Cerebellar nuclear complex (tissue), 1 donor: ENCODE measurements at regions not wholly inside any gene's neighbourhood (a gene's known extent, or its start where the extent isn't known, plus 50 kb on each side); places are given as distances from the start of the nearest gene placed in this dataset.
"Not testable (repeated sequence)": the region's sequence is repeated elsewhere in the genome, so short reads cannot be mapped to it uniquely, and the experiment has no call there.

ENCODE experiments used
- DNase-seq, 2 experiments: peaks; one replicate each; lab custom pipeline; 2025; lab: John Stamatoyannopoulos, UW

GRCh38 chr12:114192549-114192948 lies 213.4 kb downstream of the TBX5 start:
- DNase-seq: no peak

DNA sequence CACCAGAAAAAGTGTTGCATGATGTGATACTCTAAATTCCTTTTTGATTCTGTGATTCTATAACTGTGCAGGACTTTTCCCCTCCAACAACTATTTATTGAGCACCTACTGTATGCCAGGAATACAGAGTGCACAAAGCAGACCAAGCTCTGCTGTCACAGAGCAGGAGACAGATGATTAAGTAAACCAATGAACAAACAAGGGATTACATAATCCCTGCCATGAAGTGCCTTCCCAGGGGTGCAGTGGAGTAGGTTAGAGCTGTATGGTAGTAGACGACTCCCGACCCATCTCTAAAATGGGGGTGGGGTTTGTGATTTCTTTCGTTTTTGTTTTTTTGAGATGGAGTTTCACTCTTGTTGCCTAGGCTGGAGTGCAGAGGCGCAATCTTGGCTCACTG lies 213.9 kb downstream of the TBX5 start:
- DNase-seq: no peak

- DNase-seq: no peak
Observed at GRCh38 chr12:114191581-114191980, 214.4 kb downstream of the TBX5 start.

DNA sequence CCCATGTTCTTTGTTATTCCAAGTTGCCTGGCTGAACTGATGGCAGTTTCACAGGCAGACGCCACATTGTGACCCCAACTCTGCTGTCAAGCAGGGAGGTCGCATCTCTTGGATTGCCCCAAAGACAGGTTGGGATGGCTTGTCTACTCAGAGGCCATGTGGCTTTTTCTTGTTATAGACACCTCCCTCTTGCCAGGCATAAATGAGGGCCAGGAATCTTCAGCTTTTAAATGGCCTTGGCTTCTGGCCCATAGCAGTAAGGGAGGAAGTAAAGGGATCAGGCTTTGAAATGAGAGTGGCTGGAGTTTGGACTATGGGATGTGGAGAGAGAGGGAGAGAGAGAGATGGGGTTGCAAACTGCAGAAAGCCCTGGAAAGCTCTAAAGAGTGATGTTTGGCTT lies 215.0 kb downstream of the TBX5 start:
- no peak for DNase-seq

DNA sequence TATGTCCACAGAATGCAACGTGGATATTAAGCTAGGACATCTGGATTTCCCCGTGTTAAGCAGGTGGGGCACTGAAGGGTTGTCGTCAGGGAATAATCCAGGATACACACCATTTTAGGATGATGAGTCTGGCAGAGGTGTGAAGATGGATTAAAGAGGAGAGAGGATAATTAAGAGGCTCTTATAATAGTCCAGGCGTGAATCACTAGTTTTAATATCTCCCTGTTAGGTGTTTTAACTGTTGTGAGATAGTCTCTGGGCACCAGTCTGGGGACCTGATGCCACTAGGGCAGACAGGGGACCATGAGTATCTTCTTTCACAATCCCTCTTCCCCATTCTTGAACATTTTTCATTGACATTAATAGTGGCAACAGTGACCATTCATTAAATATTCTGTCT lies 216.7 kb downstream of the TBX5 start:
- no peak for DNase-seq

DNA sequence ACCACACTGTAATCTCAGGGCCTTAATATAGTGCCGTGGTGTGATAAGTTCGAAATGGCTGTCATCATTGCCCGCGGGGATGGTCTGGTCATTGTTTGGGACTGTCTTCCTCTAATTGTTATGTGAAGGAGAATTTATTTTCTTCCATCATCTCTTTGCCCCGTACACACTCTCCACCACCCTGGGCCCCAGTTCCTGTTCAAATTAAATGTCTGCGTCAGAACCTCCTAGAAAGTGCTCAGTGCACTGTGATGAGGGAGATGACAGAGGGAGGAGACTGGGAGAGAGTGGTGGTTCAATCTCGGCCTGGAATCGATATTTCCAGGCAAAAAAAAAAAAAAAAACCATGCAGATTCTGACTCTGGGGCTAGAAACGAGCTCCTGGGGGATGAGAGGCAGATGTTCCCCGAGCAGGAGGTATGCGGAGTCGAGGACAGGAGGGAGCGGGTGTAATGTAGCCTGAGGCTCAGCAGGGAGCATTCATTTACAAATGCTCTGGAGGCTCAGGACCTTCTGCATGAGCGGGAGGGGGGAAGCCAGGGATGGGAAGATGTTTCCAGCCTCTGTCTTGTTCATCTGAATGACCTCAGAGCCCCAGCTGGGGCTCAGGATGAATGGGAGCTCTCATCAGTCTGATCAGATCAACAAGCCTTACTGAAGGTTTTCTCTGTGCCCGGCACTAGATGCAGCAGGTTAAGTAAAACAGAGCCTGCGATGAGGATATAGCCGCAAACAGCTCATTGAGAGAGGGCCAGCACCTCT lies 219.5 kb downstream of the TBX5 start:
- no peak for DNase-seq

- no peak for DNase-seq
Observed at GRCh38 chr12:114185036-114185435, 218.9 kb upstream of the RBM19 start.

DNA sequence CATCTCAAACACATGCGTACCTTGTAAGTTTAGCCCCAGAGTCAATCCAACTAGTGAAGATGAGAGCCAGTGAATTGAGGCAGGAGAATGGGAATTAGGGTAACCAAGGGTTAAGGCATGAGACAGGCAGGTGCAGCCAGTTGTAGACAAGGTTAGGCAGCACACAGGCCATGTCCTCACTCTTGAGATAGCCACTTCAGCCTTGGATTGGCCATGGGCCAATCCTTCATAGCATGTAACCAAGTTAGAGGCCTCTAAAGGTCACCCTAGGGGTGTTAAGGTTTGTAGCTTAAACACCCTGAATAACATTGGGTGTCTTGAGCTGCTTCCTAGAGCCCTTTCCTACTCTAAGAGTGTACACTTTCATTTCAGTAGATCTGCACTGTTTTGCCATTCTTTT lies 208.2 kb upstream of the RBM19 start:
- no peak for DNase-seq

DNA sequence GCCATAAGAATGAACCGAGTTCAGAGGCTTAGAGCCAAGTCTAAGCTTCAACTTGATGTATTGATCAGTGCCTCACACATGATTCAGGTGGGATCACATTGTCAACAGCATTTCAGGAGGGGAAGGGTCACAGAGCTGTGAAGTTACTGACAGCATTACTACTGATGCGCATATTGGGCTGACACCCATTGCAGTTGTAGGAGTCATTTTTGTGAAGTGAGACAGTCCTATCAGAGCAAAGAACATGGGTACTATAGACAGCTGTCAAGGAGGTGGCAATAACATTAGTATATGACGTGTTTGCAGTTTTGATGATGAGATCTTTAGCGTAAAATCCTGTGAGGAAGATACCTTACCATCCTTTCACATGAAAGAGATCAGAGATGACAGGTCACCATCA lies 206.0 kb upstream of the RBM19 start:
- no peak for DNase-seq

GRCh38 chr12:114168061-114168460 lies 201.9 kb upstream of the RBM19 start:
- DNase-seq: no peak

DNA sequence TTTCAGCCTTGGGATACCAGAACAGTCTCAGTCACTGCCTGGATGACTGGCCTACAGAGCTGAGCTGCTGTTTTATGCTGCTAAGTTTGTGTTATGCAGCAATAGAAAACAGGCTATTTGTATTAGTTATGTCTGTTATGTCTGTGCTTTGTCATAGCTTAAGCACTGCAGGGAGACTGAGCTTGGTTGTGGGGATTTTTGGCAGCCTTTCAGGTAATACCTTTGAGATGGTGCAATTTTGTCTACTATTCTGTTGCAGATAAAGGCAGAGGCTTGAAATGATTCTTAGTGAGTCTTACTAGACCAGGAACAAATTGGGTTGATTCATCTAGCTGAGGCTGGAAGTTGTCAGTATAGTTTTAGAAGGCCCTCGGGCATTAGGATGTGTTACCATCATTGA lies 201.3 kb upstream of the RBM19 start:
- DNase-seq: no peak

- DNase-seq: no peak
Observed at GRCh38 chr12:114166362-114166761, 200.2 kb upstream of the RBM19 start.

DNA sequence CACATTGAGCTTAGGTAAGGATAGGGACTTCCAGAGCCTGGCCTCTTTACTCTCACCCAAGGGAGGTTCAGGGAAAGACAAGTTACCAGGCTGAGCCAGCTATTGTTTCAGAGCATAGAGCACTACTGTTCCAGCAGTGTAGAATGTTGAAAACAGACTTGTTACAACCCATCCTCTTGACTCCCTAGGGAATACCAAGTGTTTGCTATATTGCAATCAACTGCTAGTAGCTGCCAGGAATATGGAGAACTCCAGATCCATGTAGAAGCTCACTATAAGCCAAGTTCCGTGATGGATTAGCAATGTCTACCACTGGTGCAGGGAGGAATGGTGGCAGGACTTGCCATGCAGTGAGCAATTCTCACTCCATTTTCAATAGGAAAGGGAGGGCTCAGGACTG lies 199.8 kb upstream of the RBM19 start:
- no peak for DNase-seq

DNA sequence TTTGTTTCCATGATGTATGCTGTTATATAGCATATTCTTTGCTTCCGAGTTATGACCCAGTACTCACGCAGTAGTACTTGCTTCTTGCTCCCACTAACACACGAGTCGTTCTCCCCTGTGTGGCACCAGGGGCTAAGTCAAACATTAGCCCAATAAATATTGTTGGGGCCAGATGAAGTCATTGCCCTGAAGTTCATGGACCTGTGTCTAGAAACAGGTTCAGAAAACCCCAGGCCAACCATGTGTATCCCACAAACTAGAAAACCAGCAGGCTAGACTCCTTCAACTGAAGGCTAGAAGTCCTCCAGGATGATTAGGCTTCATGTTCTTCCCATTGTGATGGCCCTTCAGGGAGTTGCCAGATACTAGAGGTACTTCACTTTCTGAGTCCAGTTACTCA lies 198.2 kb upstream of the RBM19 start:
- DNase-seq: no peak

GRCh38 chr12:114163771-114164170 lies 197.6 kb upstream of the RBM19 start:
- DNase-seq: no peak

DNA sequence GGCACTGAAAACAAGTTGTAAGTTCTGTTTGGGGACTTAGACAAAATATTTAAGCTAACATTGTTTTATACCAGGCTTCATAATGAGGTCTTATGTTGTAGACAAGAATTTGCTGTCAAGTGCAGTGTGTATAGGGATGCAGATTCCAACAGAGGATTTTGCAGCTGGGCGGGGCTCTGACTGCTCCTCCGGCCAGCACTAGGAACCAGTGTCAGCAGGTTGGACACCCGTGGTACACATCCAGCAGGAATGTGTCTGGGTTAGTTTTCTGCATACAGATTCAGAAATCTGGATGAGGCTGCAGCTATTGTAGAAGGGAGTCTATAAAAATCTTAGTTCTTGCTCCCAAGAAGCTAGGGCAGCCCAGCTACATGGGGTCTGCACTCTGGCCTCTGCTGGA lies 194.3 kb upstream of the RBM19 start:
- DNase-seq: no peak

- no peak for DNase-seq
Observed at GRCh38 chr12:114152890-114153289, 186.8 kb upstream of the RBM19 start.

DNA sequence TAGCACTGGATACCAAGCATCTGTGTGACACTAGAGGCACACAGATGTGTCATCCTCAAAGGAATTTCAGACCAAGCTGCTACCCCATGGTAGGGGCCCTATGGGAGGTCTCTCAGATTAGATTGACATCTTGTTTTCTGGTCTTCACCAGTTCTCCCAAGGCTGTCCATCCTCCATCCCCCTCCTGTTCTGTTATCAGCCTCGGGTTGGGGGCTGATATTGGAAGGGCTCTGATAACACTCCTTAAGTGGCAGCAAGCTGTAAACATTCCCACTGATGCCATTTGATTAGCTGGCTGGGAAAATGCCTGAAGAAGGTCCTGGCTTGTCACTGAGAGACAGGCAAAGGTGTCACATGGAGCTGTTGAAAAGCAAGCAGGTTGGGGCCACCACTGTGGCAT lies 185.9 kb upstream of the RBM19 start:
- DNase-seq: no peak

- not testable (repeated sequence) for DNase-seq
Observed at GRCh38 chr12:114150584-114150983, 184.5 kb upstream of the RBM19 start.

- DNase-seq: no peak
Observed at GRCh38 chr12:114141921-114142564, 175.9 kb upstream of the RBM19 start.

DNA sequence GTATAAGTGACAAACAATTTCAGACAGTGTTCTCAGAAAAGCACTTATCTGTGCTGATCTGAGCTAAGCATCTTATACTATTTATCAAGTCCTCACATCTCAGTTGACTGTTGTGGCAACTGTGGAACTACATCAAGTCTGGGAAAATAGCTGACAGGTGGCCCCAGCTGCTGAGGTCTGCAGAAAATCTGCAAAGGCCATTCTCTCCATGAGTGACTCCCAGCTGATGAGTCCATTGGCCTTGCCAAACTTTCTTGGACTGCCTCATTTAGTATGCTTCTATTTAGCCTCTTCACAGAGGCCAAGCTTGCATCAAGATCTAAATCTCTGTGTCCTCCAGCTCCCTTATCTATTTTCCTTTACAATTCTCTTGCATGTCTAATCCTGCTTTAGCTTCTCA lies 174.5 kb upstream of the RBM19 start:
- no peak for DNase-seq

- no peak for DNase-seq
Observed at GRCh38 chr12:114136631-114137030, 170.5 kb upstream of the RBM19 start.

DNA sequence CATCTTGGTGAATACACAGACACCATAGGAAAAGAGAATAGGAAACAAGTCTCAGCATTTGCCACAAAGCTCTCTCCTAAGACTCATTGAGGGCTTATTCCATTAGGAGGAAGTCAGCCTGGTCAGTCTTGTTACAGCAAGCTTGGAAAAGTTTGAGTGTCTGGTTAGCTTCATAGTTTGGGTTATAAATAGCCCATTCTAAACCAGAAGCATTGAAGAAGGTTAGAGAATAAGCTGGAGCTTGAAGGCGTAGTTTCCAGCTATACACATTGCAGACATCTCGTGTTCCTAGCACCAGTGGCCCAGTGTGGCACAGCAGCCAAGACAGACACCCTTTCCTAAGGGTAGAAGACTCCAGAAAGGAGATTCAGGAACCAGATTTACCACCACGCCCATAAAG lies 168.8 kb upstream of the RBM19 start:
- DNase-seq: no peak

DNA sequence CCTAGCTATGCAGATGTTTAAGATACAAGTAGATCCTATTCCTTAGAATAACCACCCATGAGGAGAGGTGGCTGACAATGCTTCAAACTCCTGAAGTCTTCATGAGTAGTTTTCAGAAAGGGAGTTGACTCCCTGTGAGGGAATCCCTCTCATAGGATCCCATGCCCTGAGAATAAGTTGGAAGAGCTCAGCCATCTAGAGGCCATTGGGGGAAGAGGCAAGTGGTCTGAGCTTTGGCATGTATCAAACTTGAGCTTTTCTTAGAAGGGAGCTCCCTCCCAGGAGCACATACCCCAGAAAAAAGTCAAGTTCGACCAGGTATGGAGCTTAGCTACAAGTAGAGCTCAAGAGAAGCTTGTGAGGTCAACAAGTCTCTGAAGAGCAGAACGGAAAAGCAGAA lies 165.7 kb upstream of the RBM19 start:
- no peak for DNase-seq
